Esophagus muscularis mucosa (tissue), 3 donors: ENCODE measurements at regions not wholly inside any gene's neighbourhood (a gene's known extent, or its start where the extent isn't known, plus 50 kb on each side); places are given as distances from the start of the nearest gene placed in this dataset.

Experiments
- CTCF ChIP-seq, 3 experiments: fragments of 200-600 bp in 2 of 3; fragments of 450-650 bp in 1 of 3; sonication (generic) in 2 of 3; IDR thresholded peaks; one replicate each; pipeline ENCODE4 v1.5.1; 2017 to 2019; ENCODE audit warnings: antibody characterized with exemption in 3 of 3, mild to moderate bottlenecking in 2 of 3, moderate library complexity in 1 of 3
- POLR2AphosphoS5 ChIP-seq, 2 donors: sonication (generic); formaldehyde crosslinking; IDR thresholded peaks; one replicate each; pipeline ENCODE4 v1.6.1; 2017; ENCODE audit warnings: antibody characterized with exemption in 2 of 2

- no peak for TF ChIP-seq POLR2AphosphoS5 (IDR thresholded peaks at IDR 0.05)
- TF ChIP-seq CTCF (IDR thresholded peaks at IDR 0.05), result no peak
Observed at GRCh38 chr6:98433325-98434056, 400.9 kb upstream of the POU3F2 start.
